Glutamatergic neuron (in vitro differentiated cells): ENCODE measurements at regions not wholly inside any gene's neighbourhood (a gene's known extent, or its start where the extent isn't known, plus 50 kb on each side); places are given as distances from the start of the nearest gene placed in this dataset.
A peak's percentile ranks its signal among the peaks of the same experiment; 100 is the strongest.

ENCODE experiments used
- DNase-seq: peaks from one replicate; pipeline ENCODE4 v3.0.0; 2022
- H3K27ac Mint-ChIP-seq: one replicate; pipeline ENCODE4 v1.8.0; 2020; ENCODE audit warnings: mild to moderate bottlenecking, mixed read lengths, inconsistent platforms; ENCODE audit not compliant: unreplicated experiment
- H3K27me3 Mint-ChIP-seq: one replicate; pipeline ENCODE4 v1.8.0; 2020; ENCODE audit warnings: mild to moderate bottlenecking, moderate library complexity, mixed read lengths, inconsistent platforms; ENCODE audit not compliant: unreplicated experiment
- H3K36me3 Mint-ChIP-seq: one replicate; pipeline ENCODE4 v1.8.0; 2020; ENCODE audit warnings: mild to moderate bottlenecking, mixed read lengths, inconsistent platforms; ENCODE audit not compliant: unreplicated experiment
- H3K4me1 Mint-ChIP-seq: one replicate; pipeline ENCODE4 v1.8.0; 2020; ENCODE audit warnings: mild to moderate bottlenecking, low read depth, mixed read lengths, inconsistent platforms; ENCODE audit not compliant: unreplicated experiment
- H3K4me3 Mint-ChIP-seq: one replicate; pipeline ENCODE4 v1.8.0; 2020; ENCODE audit warnings: mild to moderate bottlenecking, mixed read lengths, inconsistent platforms; ENCODE audit not compliant: unreplicated experiment
- H3K9me3 Mint-ChIP-seq: one replicate; pipeline ENCODE4 v1.8.0; 2020; ENCODE audit warnings: mild to moderate bottlenecking, moderate library complexity, mixed read lengths, inconsistent platforms; ENCODE audit not compliant: unreplicated experiment
- CTCF ChIP-seq: fragments of 200-600 bp; sonication (generic); IDR thresholded peaks from one replicate; pipeline ENCODE4 v1.5.0; 2021; ENCODE audit not compliant: partially characterized antibody, unreplicated experiment

GRCh38 chrX:142804085-142804484 is 221.6 kb upstream of the SPANXN4 start:
- Mint-ChIP-seq H3K36me3 (no peaks in the 10 kb centered on the region), H3K4me1 (no peaks in the 10 kb centered on the region), H3K4me3 (no peak overlapping the region), H3K9me3 (no peaks in the 10 kb centered on the region), H3K27ac (no peak overlapping the region), H3K27me3 (no peaks in the 10 kb centered on the region)
- no peak for TF ChIP-seq CTCF
- peak; percentile 18 for DNase-seq

GRCh38 chrX:142819461-142819860 is 206.3 kb upstream of the SPANXN4 start:
- Mint-ChIP-seq H3K36me3 (no peaks in the 10 kb centered on the region), H3K27ac (no peak overlapping the region), H3K4me1 (no peaks in the 10 kb centered on the region), H3K9me3 (no peaks in the 10 kb centered on the region), H3K27me3 (no peaks in the 10 kb centered on the region), H3K4me3 (no peak overlapping the region)
- DNase-seq: no peak
- TF ChIP-seq CTCF: no peak

GRCh38 chrX:142828129-142828528 is 197.6 kb upstream of the SPANXN4 start:
- Mint-ChIP-seq H3K4me1 (no peaks in the 10 kb centered on the region), H3K9me3 (no peaks in the 10 kb centered on the region), H3K36me3 (no peaks in the 10 kb centered on the region), H3K4me3 (no peak overlapping the region), H3K27ac (no peak overlapping the region), H3K27me3 (no peaks in the 10 kb centered on the region)
- DNase-seq: no peak
- no peak for TF ChIP-seq CTCF

- no peak for TF ChIP-seq CTCF
- no peak for DNase-seq
- H3K36me3 Mint-ChIP-seq: no peaks in the 10 kb centered on the region
- no peaks in the 10 kb centered on the region for H3K4me1 Mint-ChIP-seq
- H3K4me3 Mint-ChIP-seq: no peak overlapping the region
- peaks cover 5% of the 10 kb centered on the region for H3K27me3 Mint-ChIP-seq
- no peaks in the 10 kb centered on the region for H3K9me3 Mint-ChIP-seq
- no peak overlapping the region for H3K27ac Mint-ChIP-seq
These were observed 193.7 kb upstream of the SPANXN4 start for GRCh38 chrX:142831961-142832530.

- H3K27me3 Mint-ChIP-seq: no peaks in the 10 kb centered on the region
- no peak overlapping the region for H3K27ac Mint-ChIP-seq
- no peak overlapping the region for H3K4me3 Mint-ChIP-seq
- H3K4me1 Mint-ChIP-seq: no peaks in the 10 kb centered on the region
- no peak for DNase-seq
- no peaks in the 10 kb centered on the region for H3K36me3 Mint-ChIP-seq
- TF ChIP-seq CTCF: no peak
- H3K9me3 Mint-ChIP-seq: no peaks in the 10 kb centered on the region
These were observed 170.8 kb upstream of the SPANXN4 start for GRCh38 chrX:142854970-142855369.
